Chondrocyte (in vitro differentiated cells): ENCODE measurements at regions not wholly inside any gene's neighbourhood (a gene's known extent, or its start where the extent isn't known, plus 50 kb on each side); places are given as distances from the start of the nearest gene placed in this dataset.

ENCODE experiments used
- DNase-seq: peaks from one replicate; pipeline ENCODE4 v3.0.0; 2021; ENCODE audit warnings: mixed read lengths, low spot score
- H3K27ac Mint-ChIP-seq: one replicate; pipeline ENCODE4 v1.8.0; 2021; ENCODE audit warnings: mild to moderate bottlenecking, moderate library complexity, mixed read lengths; ENCODE audit not compliant: unreplicated experiment
- H3K27me3 Mint-ChIP-seq: 2 replicates; pipeline ENCODE4 v1.8.0; 2021; ENCODE audit warnings: low read depth, mixed read lengths
- H3K36me3 Mint-ChIP-seq: 2 replicates; pipeline ENCODE4 v1.8.0; 2021; ENCODE audit warnings: low read depth, mixed read lengths
- H3K4me1 Mint-ChIP-seq: 2 replicates; pipeline ENCODE4 v1.8.0; 2021; ENCODE audit warnings: low read depth, mild to moderate bottlenecking, mixed read lengths
- H3K4me3 Mint-ChIP-seq: one replicate; pipeline ENCODE4 v1.8.0; 2021; ENCODE audit warnings: mild to moderate bottlenecking, moderate library complexity, mixed read lengths; ENCODE audit not compliant: unreplicated experiment
- H3K9me3 Mint-ChIP-seq: 2 replicates; pipeline ENCODE4 v1.8.0; 2021; ENCODE audit warnings: low read depth, mixed read lengths
- CTCF ChIP-seq: fragments of 200-600 bp; sonication (generic); IDR thresholded peaks from 2 replicates; pipeline ENCODE4 v1.5.0; 2021; ENCODE audit warnings: antibody characterized with exemption, mild to moderate bottlenecking, moderate library complexity

DNA sequence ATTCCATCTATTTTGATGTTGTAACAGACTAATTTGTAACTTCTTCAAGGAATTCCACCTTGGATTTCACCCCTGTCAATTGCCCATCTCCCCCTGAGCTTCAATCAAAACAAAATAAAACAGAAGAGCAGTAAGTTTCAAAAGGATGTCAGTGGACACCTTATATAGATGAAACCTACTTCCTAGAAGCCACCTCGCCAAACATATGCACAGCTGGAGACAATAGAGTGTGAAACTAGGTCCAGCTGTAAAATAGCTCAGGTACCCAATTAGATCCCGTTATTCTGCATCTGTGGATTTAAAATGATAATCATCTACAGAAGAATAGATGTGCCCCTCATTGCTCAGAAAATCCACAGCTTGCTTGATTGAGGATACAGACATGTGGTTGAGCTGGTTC lies 598.6 kb downstream of the SH2D4B start:
- Mint-ChIP-seq H3K4me1 (no peaks in the 10 kb centered on the region), H3K4me3 (no peak overlapping the region), H3K36me3 (no peaks in the 10 kb centered on the region), H3K9me3 (peaks cover 10% of the 10 kb centered on the region), H3K27ac (no peak overlapping the region), H3K27me3 (no peaks in the 10 kb centered on the region)
- no peak for TF ChIP-seq CTCF
- no peak for DNase-seq

GRCh38 chr10:81145975-81146374 lies 608.3 kb downstream of the SH2D4B start:
- H3K36me3 Mint-ChIP-seq = no peaks in the 10 kb centered on the region
- no peak overlapping the region for H3K4me3 Mint-ChIP-seq
- H3K4me1 Mint-ChIP-seq = no peaks in the 10 kb centered on the region
- no peak for TF ChIP-seq CTCF
- no peak overlapping the region for H3K27ac Mint-ChIP-seq
- peaks cover 3% of the 10 kb centered on the region for H3K27me3 Mint-ChIP-seq
- H3K9me3 Mint-ChIP-seq = no peaks in the 10 kb centered on the region
- no peak for DNase-seq

DNA sequence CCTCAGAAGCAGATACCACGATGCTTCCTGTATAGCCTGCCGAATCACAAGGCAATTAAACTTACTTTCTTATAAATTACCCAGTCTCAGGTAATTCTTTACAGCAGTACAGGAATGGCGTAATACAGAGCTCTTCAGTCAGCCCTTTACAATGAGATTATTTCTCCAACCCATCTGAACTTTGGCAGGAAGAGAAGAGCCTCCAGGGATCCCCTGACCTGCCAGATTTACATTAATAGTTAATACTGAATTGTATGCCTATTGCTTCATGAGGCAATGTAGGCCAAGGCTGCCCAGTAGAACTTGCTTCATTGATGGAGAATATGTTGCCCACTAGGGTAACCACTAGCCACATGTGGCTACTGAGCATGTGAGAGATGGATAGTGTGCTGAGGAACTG lies 608.7 kb downstream of the SH2D4B start:
- no peaks in the 10 kb centered on the region for H3K9me3 Mint-ChIP-seq
- no peak overlapping the region for H3K27ac Mint-ChIP-seq
- DNase-seq = no peak
- no peaks in the 10 kb centered on the region for H3K36me3 Mint-ChIP-seq
- no peak overlapping the region for H3K4me3 Mint-ChIP-seq
- no peaks in the 10 kb centered on the region for H3K4me1 Mint-ChIP-seq
- peaks cover 3% of the 10 kb centered on the region for H3K27me3 Mint-ChIP-seq
- no peak for TF ChIP-seq CTCF

DNA sequence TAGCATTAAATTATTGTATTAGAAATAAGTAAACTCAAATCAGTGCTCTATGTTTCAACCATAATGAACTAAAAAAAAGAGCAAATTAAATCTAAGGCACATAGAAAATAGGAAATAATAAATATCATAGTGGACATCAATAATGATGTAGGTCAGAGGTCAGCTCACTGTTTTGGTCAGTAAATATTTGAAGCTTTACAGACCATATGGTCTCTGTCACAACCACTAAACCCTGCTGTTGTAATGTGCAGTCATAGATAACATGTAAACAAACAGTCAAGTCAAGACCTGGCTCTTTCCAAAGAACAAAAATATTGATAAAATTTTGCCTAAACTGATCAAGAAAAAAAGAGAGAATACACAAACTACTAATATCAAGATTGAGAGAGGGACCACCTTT lies 615.0 kb downstream of the SH2D4B start:
- no peak for TF ChIP-seq CTCF
- Mint-ChIP-seq H3K4me1 (peaks cover 4% of the 10 kb centered on the region), H3K4me3 (no peak overlapping the region), H3K27me3 (peaks cover 8% of the 10 kb centered on the region), H3K27ac (no peak overlapping the region), H3K9me3 (no peaks in the 10 kb centered on the region), H3K36me3 (no peaks in the 10 kb centered on the region)
- no peak for DNase-seq

DNA sequence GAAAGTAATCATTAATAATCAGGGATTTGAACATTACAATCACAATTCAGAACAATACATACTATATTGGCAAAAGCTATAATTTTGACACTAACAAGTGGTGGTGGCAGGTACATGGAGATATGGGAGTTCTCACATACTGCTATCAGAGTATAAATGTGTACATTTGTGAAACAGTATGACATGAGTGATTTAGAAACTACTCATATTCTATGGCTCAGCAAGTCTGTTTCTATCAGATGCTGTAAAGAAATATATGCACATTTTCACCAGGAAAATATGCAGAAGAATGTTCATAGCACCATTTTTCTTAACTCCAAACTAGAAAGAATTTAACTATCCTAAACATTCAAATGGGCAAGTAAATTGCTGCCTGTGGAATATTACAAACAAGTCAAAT lies 620.0 kb downstream of the SH2D4B start:
- H3K27me3 Mint-ChIP-seq = peaks cover 2% of the 10 kb centered on the region
- peaks cover 4% of the 10 kb centered on the region for H3K4me1 Mint-ChIP-seq
- H3K9me3 Mint-ChIP-seq = no peaks in the 10 kb centered on the region
- no peak overlapping the region for H3K4me3 Mint-ChIP-seq
- no peak for DNase-seq
- no peaks in the 10 kb centered on the region for H3K36me3 Mint-ChIP-seq
- no peak for TF ChIP-seq CTCF
- no peak overlapping the region for H3K27ac Mint-ChIP-seq
